ENCODE measurements at regions not wholly inside any gene's neighbourhood (a gene's known extent, or its start where the extent isn't known, plus 50 kb on each side); places are given as distances from the start of the nearest gene placed in this dataset.

- no peaks in the 10 kb centered on the region for H3K79me2 ChIP-seq (ENCODE audit: low read length)
- H3K27ac ChIP-seq (ENCODE audit: low read length), result no peak overlapping the region
- no peak overlapping the region for H2AFZ ChIP-seq (ENCODE audit: low read length)
- no peak for DNase-seq
- H3K4me3 ChIP-seq (ENCODE audit: low read length), result no peak overlapping the region
- POLR2A ChIA-PET (ENCODE audit: unreplicated experiment), result no interaction called here
- intact Hi-C loops (cut with micrococcal nuclease), result no loop called here
- H3K27me3 ChIP-seq (ENCODE audit: low read length), result no peaks in the 10 kb centered on the region
- no peaks in the 10 kb centered on the region for H3K36me3 ChIP-seq (ENCODE audit: low read depth, low read length)
- H3K9ac ChIP-seq (ENCODE audit: low read length), result no peak overlapping the region
- H3K9me2 ChIP-seq (replicated peaks; ENCODE audit: low read length), result no peaks in the 10 kb centered on the region
- ATAC-seq, result no peak
- peaks cover 5% of the 10 kb centered on the region for H3K4me1 ChIP-seq (ENCODE audit: insufficient read depth, low read length)
- no peaks in the 10 kb centered on the region for H3K9me3 ChIP-seq (ENCODE audit: low read length)
- BruUV-seq (replicated peaks), result no TSS peak
- no peaks in the 10 kb centered on the region for H3F3A ChIP-seq (ENCODE audit: low read length, unreplicated experiment)
- CTCF ChIA-PET, result no interaction called here
- no peak for TF ChIP-seq EZH2phosphoT487 (IDR thresholded peaks at IDR 0.05; ENCODE audit: borderline replicate concordance, low read length)
- TF ChIP-seq CTCF (conservative IDR thresholded peaks at IDR 0.05; ENCODE audit: low read depth, low read length), result no peak
- no peak for TF ChIP-seq EZH2 (IDR thresholded peaks at IDR 0.05; ENCODE audit: low read length, unreplicated experiment)
- no peaks in the 10 kb centered on the region for H4K20me1 ChIP-seq (ENCODE audit: low read length)
- no peak overlapping the region for H3K4me2 ChIP-seq (ENCODE audit: low read length)
These were observed 85.3 kb upstream of the STC2 start for GRCh38 chr5:173413471-173413982.

GRCh38 chr5:173412566-173412965 lies 84.4 kb upstream of the STC2 start:
- no peak overlapping the region for H2AFZ ChIP-seq (ENCODE audit: low read length)

GRCh38 chr5:173411791-173412555 lies 83.8 kb upstream of the STC2 start:
- H2AFZ ChIP-seq (ENCODE audit: low read length), result no peak overlapping the region
- no peak for ATAC-seq
- TF ChIP-seq EZH2 (IDR thresholded peaks at IDR 0.05; ENCODE audit: low read length, unreplicated experiment), result no peak
- TF ChIP-seq EZH2phosphoT487 (IDR thresholded peaks at IDR 0.05; ENCODE audit: borderline replicate concordance, low read length), result no peak
- TF ChIP-seq CTCF (conservative IDR thresholded peaks at IDR 0.05; ENCODE audit: low read depth, low read length), result no peak
- ChIA-PET POLR2A (ENCODE audit: unreplicated experiment) (no interaction called here), CTCF (no interaction called here)
- no peaks in the 10 kb centered on the region for H4K20me1 ChIP-seq (ENCODE audit: low read length)
- no peak for DNase-seq
- H3K9ac ChIP-seq (ENCODE audit: low read length), result no peak overlapping the region
- H3K79me2 ChIP-seq (ENCODE audit: low read length), result no peaks in the 10 kb centered on the region
- peaks cover 5% of the 10 kb centered on the region for H3K4me1 ChIP-seq (ENCODE audit: insufficient read depth, low read length)
- H3K4me3 ChIP-seq (ENCODE audit: low read length), result no peak overlapping the region
- intact Hi-C loops (cut with micrococcal nuclease), result no loop called here
- H3K9me3 ChIP-seq (ENCODE audit: low read length), result no peaks in the 10 kb centered on the region
- H3K27me3 ChIP-seq (ENCODE audit: low read length), result no peaks in the 10 kb centered on the region
- H3K9me2 ChIP-seq (replicated peaks; ENCODE audit: low read length), result no peaks in the 10 kb centered on the region
- no TSS peak for BruUV-seq (replicated peaks)
- H3K4me2 ChIP-seq (ENCODE audit: low read length), result no peak overlapping the region
- H3K27ac ChIP-seq (ENCODE audit: low read length), result no peak overlapping the region
- H3F3A ChIP-seq (ENCODE audit: low read length, unreplicated experiment), result no peaks in the 10 kb centered on the region
- no peaks in the 10 kb centered on the region for H3K36me3 ChIP-seq (ENCODE audit: low read depth, low read length)

More at GRCh38 chr5:173412566-173412965, 84.4 kb upstream of the STC2 start:
- H3K79me2 ChIP-seq (ENCODE audit: low read length), result no peaks in the 10 kb centered on the region
- intact Hi-C loops (cut with micrococcal nuclease), result no loop called here
- H3K4me3 ChIP-seq (ENCODE audit: low read length), result no peak overlapping the region
- no peaks in the 10 kb centered on the region for H3K9me2 ChIP-seq (replicated peaks; ENCODE audit: low read length)
- no peak overlapping the region for H3K27ac ChIP-seq (ENCODE audit: low read length)
- no peak overlapping the region for H3K4me2 ChIP-seq (ENCODE audit: low read length)
- no peaks in the 10 kb centered on the region for H3K9me3 ChIP-seq (ENCODE audit: low read length)
- H3K4me1 ChIP-seq (ENCODE audit: insufficient read depth, low read length), result peaks cover 5% of the 10 kb centered on the region
- TF ChIP-seq EZH2 (IDR thresholded peaks at IDR 0.05; ENCODE audit: low read length, unreplicated experiment) (no peak), EZH2phosphoT487 (IDR thresholded peaks at IDR 0.05; ENCODE audit: borderline replicate concordance, low read length) (no peak)
- H3K9ac ChIP-seq (ENCODE audit: low read length), result no peak overlapping the region
- DNase-seq, result no peak
- no peak for ATAC-seq
- ChIA-PET POLR2A (ENCODE audit: unreplicated experiment) (no interaction called here), CTCF (no interaction called here)
- no peaks in the 10 kb centered on the region for H3F3A ChIP-seq (ENCODE audit: low read length, unreplicated experiment)
- no peaks in the 10 kb centered on the region for H3K27me3 ChIP-seq (ENCODE audit: low read length)
- no peaks in the 10 kb centered on the region for H3K36me3 ChIP-seq (ENCODE audit: low read depth, low read length)
- H4K20me1 ChIP-seq (ENCODE audit: low read length), result no peaks in the 10 kb centered on the region
- no TSS peak for BruUV-seq (replicated peaks)

All from PC-3 (cell line).